Smooth muscle cell (in vitro differentiated cells): ENCODE measurements at regions not wholly inside any gene's neighbourhood (a gene's known extent, or its start where the extent isn't known, plus 50 kb on each side); places are given as distances from the start of the nearest gene placed in this dataset.

Source experiments
- DNase-seq: peaks from one replicate; lab custom pipeline; 2025; ENCODE audit not compliant: unreplicated experiment; lab: John Stamatoyannopoulos, UW
- H2AFZ ChIP-seq: fragments of 200-600 bp; sonication (generic); 2 replicates; pipeline ENCODE4 v1.6.0; 2016; ENCODE audit warnings: antibody characterized with exemption, low read depth, mild to moderate bottlenecking
- H3F3A ChIP-seq: fragments of 200-600 bp; sonication (generic); 2 replicates; pipeline ENCODE4 v1.6.0; 2017; ENCODE audit warnings: antibody characterized with exemption, low read depth
- H3K27ac ChIP-seq: fragments of 200-600 bp; sonication (generic); 2 replicates; pipeline ENCODE4 v1.5.1; 2016; ENCODE audit warnings: low read depth, mild to moderate bottlenecking
- H3K27me3 ChIP-seq: fragments of 200-600 bp; sonication (generic); 2 replicates; pipeline ENCODE4 v1.6.1; 2016; ENCODE audit warnings: low read depth, mild to moderate bottlenecking
- H3K36me3 ChIP-seq: fragments of 200-600 bp; sonication (generic); 2 replicates; pipeline ENCODE4 v1.5.1; 2016; ENCODE audit warnings: low read depth
- H3K4me1 ChIP-seq: fragments of 200-600 bp; sonication (generic); 2 replicates; pipeline ENCODE4 v1.5.1; 2016; ENCODE audit warnings: low read depth
- H3K4me2 ChIP-seq: fragments of 200-600 bp; sonication (generic); 2 replicates; pipeline ENCODE4 v1.6.0; 2016; ENCODE audit warnings: mild to moderate bottlenecking
- H3K4me3 ChIP-seq: fragments of 200-600 bp; sonication (generic); 2 replicates; pipeline ENCODE4 v1.5.1; 2016; ENCODE audit warnings: mild to moderate bottlenecking
- H3K79me2 ChIP-seq: fragments of 200-600 bp; sonication (generic); 2 replicates; pipeline ENCODE4 v1.6.0; 2016; ENCODE audit warnings: low read depth, mild to moderate bottlenecking
- H3K9ac ChIP-seq: fragments of 200-600 bp; sonication (generic); 2 replicates; pipeline ENCODE4 v1.6.0; 2016; ENCODE audit warnings: low read depth
- H3K9me3 ChIP-seq: fragments of 200-600 bp; sonication (generic); replicated peaks from 2 replicates; pipeline ENCODE4 v1.5.1; 2016; ENCODE audit warnings: low read depth
- H4K20me1 ChIP-seq: fragments of 200-600 bp; sonication (generic); 2 replicates; pipeline ENCODE4 v1.6.0; 2016; ENCODE audit warnings: low read depth
- CTCF ChIP-seq: fragments of 200-600 bp; sonication (generic); IDR thresholded peaks from 2 replicates; pipeline ENCODE4 v1.5.1; 2017; ENCODE audit warnings: borderline replicate concordance, mild to moderate bottlenecking, antibody characterized with exemption; ENCODE audit not compliant: insufficient read depth, poor library complexity, severe bottlenecking
- WGBS: methylation state at CpG from one replicate; pipeline ENCODE4 v1.1.7; 2016; ENCODE audit warnings: low lambda C conversion rate; 5-methylcytosine and 5-hydroxymethylcytosine counted together

GRCh38 chr17:83183145-83183948, 103.9 kb downstream of the METRNL start:
- no peak for TF ChIP-seq CTCF
- Histone ChIP-seq H3K79me2 (no peaks in the 10 kb centered on the region), H3K9ac (no peak overlapping the region), H2AFZ (no peak overlapping the region), H3K9me3 (no peaks in the 10 kb centered on the region), H3K4me1 (no peaks in the 10 kb centered on the region), H3K27ac (no peak overlapping the region), H3K4me2 (no peak overlapping the region), H3K27me3 (no peaks in the 10 kb centered on the region), H4K20me1 (no peaks in the 10 kb centered on the region), H3F3A (no peaks in the 10 kb centered on the region), H3K36me3 (no peaks in the 10 kb centered on the region), H3K4me3 (no peak overlapping the region)
- 84% methylated on average over 28 of the region's 28 CpGs for WGBS
- DNase-seq: no peak

GRCh38 chr17:83183951-83184506, 104.6 kb downstream of the METRNL start:
- no peaks in the 10 kb centered on the region for H3K36me3 ChIP-seq
- H4K20me1 ChIP-seq: no peaks in the 10 kb centered on the region
- 88% methylated on average over 11 of the region's 15 CpGs for WGBS
- DNase-seq: no peak
- no peaks in the 10 kb centered on the region for H3K4me1 ChIP-seq
- H3K4me2 ChIP-seq: no peak overlapping the region
- no peaks in the 10 kb centered on the region for H3F3A ChIP-seq
- H3K4me3 ChIP-seq: no peak overlapping the region
- H3K9me3 ChIP-seq: no peaks in the 10 kb centered on the region
- no peaks in the 10 kb centered on the region for H3K79me2 ChIP-seq
- no peak overlapping the region for H3K27ac ChIP-seq
- H3K9ac ChIP-seq: no peak overlapping the region
- no peak overlapping the region for H2AFZ ChIP-seq
- no peaks in the 10 kb centered on the region for H3K27me3 ChIP-seq
- no peak for TF ChIP-seq CTCF

- H3K27ac ChIP-seq: no peak overlapping the region
- no peaks in the 10 kb centered on the region for H3K79me2 ChIP-seq
- no peak overlapping the region for H3K9ac ChIP-seq
- no peaks in the 10 kb centered on the region for H3F3A ChIP-seq
- no peaks in the 10 kb centered on the region for H3K4me1 ChIP-seq
- no peak for TF ChIP-seq CTCF
- no peaks in the 10 kb centered on the region for H3K36me3 ChIP-seq
- DNase-seq: no peak
- 96% methylated on average over 9 of the region's 9 CpGs for WGBS
- H3K4me3 ChIP-seq: no peak overlapping the region
- no peaks in the 10 kb centered on the region for H3K9me3 ChIP-seq
- no peaks in the 10 kb centered on the region for H4K20me1 ChIP-seq
- no peak overlapping the region for H2AFZ ChIP-seq
- H3K27me3 ChIP-seq: no peaks in the 10 kb centered on the region
- H3K4me2 ChIP-seq: no peak overlapping the region
Measured at GRCh38 chr17:83185023-83186002, 105.9 kb downstream of the METRNL start.
